ENCODE measurements at regions not wholly inside any gene's neighbourhood (a gene's known extent, or its start where the extent isn't known, plus 50 kb on each side); places are given as distances from the start of the nearest gene placed in this dataset.
"Not testable (repeated sequence)": the region's sequence is repeated elsewhere in the genome, so short reads cannot be mapped to it uniquely, and the experiment has no call there.

- DNase-seq (ENCODE audit: low read depth, low spot score), result not testable (repeated sequence)
These were observed 674.6 kb upstream of the CTNND2 start for GRCh38 chr5:12578803-12579202.

GRCh38 chr5:12576953-12577352 is 672.7 kb upstream of the CTNND2 start:
- not testable (repeated sequence) for DNase-seq (ENCODE audit: low read depth, low spot score)

GRCh38 chr5:12574298-12575093 is 670.2 kb upstream of the CTNND2 start:
- DNase-seq (ENCODE audit: low read depth, low spot score), result not testable (repeated sequence)

GRCh38 chr5:12573916-12574297 is 669.7 kb upstream of the CTNND2 start:
- DNase-seq (ENCODE audit: low read depth, low spot score), result not testable (repeated sequence)

- DNase-seq (ENCODE audit: low read depth, low spot score), result peak; percentile 0
These were observed 666.4 kb upstream of the CTNND2 start for GRCh38 chr5:12570688-12571087.

GRCh38 chr5:12566441-12566840 is 662.2 kb upstream of the CTNND2 start:
- DNase-seq (ENCODE audit: low read depth, low spot score), result peak; percentile 11

GRCh38 chr5:12557012-12557411 is 652.8 kb upstream of the CTNND2 start:
- no peak for DNase-seq (ENCODE audit: low read depth, low spot score)

- no peak for DNase-seq (ENCODE audit: low read depth, low spot score)
These were observed 621.9 kb upstream of the CTNND2 start for GRCh38 chr5:12526113-12526512.

DNA sequence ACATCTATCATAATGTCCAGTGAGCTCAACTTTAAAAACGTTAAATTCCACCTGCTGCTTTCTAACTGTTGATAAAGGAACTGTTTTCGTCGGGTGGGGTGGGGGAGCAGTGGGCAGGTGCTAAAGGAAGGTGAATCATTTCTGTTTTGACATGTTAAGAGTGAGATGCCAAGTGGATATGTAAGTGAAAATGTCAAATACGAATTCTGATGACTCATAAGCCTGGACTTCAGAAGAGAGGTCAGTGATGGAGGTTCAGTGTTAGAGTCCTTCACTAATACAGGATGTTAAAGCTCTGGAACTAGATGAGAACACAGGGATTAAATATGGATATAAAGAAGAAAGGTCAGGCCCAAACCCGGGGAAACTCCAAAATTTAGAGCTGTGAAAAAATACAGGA is 617.9 kb upstream of the CTNND2 start:
- DNase-seq (ENCODE audit: low read depth, low spot score), result peak; percentile 7

DNA sequence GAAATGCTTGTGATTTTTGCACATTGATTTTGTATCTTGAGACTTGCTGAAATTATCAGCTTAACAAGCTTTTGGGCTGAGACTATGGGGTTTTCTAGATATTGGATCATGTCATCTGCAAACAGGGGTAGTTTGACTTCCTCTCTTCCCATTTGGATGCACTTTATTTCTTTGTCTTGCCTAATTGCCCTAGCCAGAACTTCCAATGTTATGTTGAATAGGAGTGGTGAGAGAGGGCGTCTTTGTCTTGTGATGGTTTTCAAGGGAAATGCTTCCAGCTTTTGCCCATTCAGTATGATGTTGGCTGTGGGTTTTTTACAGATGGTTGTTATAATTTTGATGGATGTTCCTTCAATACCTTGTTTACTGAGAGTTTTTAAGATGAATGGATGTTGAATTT is 600.7 kb upstream of the CTNND2 start:
- DNase-seq (ENCODE audit: low read depth, low spot score), result not testable (repeated sequence)

- DNase-seq (ENCODE audit: low read depth, low spot score), result no peak
These were observed 583.9 kb upstream of the CTNND2 start for GRCh38 chr5:12488161-12488560.

- no peak for DNase-seq (ENCODE audit: low read depth, low spot score)
These were observed 576.2 kb upstream of the CTNND2 start for GRCh38 chr5:12480487-12480886.

DNA sequence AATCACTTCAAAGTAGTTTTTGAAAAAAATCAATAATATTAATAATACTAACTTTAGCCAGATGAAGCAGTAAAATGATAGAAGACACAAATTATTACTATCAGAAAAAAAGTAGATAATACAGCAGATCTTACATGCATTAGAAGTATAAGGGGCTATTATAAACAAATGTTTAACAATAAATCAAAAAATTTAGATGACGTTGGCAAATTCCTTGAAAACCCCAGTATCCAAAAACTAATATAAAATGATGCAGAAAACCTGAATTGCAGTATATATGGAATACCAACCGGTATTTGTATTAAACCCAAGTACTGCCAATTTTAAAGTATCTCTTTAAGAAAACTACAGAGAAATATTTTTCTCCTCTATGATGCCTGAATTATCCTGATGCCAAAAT is 573.3 kb upstream of the CTNND2 start:
- no peak for DNase-seq (ENCODE audit: low read depth, low spot score)

DNA sequence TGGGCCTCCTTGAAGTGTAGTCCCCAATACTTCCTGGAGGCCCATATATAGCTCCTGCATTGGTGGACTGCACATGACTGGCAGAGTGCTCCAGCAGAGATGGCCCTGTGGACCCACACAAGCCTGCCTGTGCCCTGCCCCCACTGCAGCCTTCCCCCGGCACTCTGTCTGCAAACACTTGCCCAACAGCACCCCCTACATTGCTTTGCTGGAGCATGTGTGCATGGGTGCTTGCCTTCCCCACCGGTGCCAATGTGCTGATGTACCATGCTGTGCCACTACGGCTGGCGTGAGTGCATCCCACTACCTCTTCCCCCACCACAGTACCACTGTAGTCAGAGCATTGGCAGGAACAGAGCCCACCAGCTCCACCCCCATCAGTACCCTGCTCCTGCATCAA is 563.6 kb upstream of the CTNND2 start:
- DNase-seq (ENCODE audit: low read depth, low spot score), result no peak

- DNase-seq (ENCODE audit: low read depth, low spot score), result peak; percentile 1
These were observed 556.4 kb upstream of the CTNND2 start for GRCh38 chr5:12460493-12461261.

- DNase-seq (ENCODE audit: low read depth, low spot score), result no peak
These were observed 555.1 kb upstream of the CTNND2 start for GRCh38 chr5:12459326-12459725.

- no peak for DNase-seq (ENCODE audit: low read depth, low spot score)
These were observed 514.8 kb upstream of the CTNND2 start for GRCh38 chr5:12419075-12419474.

DNA sequence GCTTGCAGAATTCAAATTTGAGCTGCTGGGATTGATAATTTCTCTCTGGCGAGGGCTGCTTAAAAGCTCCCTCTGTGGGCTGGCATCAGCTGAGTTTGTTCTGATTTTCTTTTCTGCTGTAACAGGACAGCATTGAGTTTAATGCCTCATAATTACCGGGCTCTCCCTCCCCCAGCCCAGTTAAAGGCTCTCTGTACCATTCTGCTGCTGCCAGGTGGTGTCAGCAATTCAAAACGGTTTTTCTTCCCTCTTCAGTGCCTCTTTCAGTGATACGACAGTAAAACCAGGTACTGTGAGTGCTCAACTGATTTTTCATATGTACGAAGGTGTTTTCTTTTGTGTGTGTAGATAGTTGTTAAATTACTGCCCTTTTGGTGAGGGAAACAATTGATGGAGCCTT is 509.3 kb upstream of the CTNND2 start:
- DNase-seq (ENCODE audit: low read depth, low spot score), result no peak

- DNase-seq (ENCODE audit: low read depth, low spot score), result no peak
These were observed 508.8 kb upstream of the CTNND2 start for GRCh38 chr5:12413075-12413474.

GRCh38 chr5:12399868-12400267 is 495.6 kb upstream of the CTNND2 start:
- no peak for DNase-seq (ENCODE audit: low read depth, low spot score)

GRCh38 chr5:12392246-12392645 is 488.0 kb upstream of the CTNND2 start:
- DNase-seq (ENCODE audit: low read depth, low spot score), result peak; percentile 68

- DNase-seq (ENCODE audit: low read depth, low spot score), result no peak
These were observed 480.8 kb upstream of the CTNND2 start for GRCh38 chr5:12385095-12385494.

DNA sequence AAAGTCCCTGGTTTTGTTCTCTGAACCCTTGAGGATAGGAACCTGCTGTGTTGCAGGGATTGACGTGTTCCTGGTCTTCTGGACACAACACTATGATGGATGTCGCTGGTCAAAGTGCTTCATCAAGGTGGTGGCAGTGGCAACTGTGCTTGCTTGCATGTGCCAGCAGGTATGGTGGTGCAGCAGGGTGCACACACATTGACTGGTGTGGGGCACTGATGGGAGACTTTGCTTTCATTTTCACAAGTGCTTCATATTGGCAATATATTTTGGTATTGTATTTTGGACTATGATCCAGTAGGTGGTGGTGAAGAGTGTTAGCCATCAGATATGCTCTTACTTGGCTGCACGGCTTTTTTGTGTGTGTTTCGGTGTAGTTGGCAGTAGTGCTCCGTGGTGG is 479.8 kb upstream of the CTNND2 start:
- no peak for DNase-seq (ENCODE audit: low read depth, low spot score)

Data from astrocyte of the hippocampus (primary cell).